OCI-LY7 (cell line): ENCODE measurements at regions not wholly inside any gene's neighbourhood (a gene's known extent, or its start where the extent isn't known, plus 50 kb on each side); places are given as distances from the start of the nearest gene placed in this dataset.

Source experiments
- BruUV-seq: library from RNA; stranded (reverse); fragments of 400-500 nt; replicated peaks from 2 replicates; lab custom pipeline; 2021; lab: Mats Ljungman, UMichigan
- CTCF ChIA-PET: fragments of 300-600 bp; sonication (Branson Sonifier 250); formaldehyde crosslinking; loops from one replicate; lab custom pipeline; 2022; ENCODE audit warnings: antibody characterized with exemption; ENCODE audit not compliant: unreplicated experiment; lab: Charles Lee
- POLR2A ChIA-PET: fragments of 300-600 bp; sonication (Branson Sonifier 250); formaldehyde crosslinking; loops from one replicate; lab custom pipeline; 2022; ENCODE audit warnings: antibody characterized with exemption; lab: Charles Lee
- DNase-seq: peaks from one replicate; pipeline ENCODE4 v3.0.0-alpha.2; 2015; ENCODE audit warnings: low spot score
- H2AFZ ChIP-seq: fragments of 200-600 bp; sonication (generic), shearing (Covaris generic); 2 replicates; pipeline ENCODE4 v1.6.1; 2014; ENCODE audit warnings: mild to moderate bottlenecking, antibody characterized with exemption, low read length, moderate library complexity
- H3K27ac ChIP-seq: fragments of 200-600 bp; sonication (generic); 2 replicates; pipeline ENCODE4 v1.5.1; 2014; ENCODE audit warnings: mixed run types, low read depth, mild to moderate bottlenecking, moderate library complexity, low read length, inconsistent platforms; ENCODE audit not compliant: poor library complexity, severe bottlenecking
- H3K36me3 ChIP-seq: fragments of 200-600 bp; sonication (generic); 2 replicates; pipeline ENCODE4 v1.6.1; 2014; ENCODE audit warnings: mild to moderate bottlenecking, antibody characterized with exemption, low read length, moderate library complexity, mixed read lengths; ENCODE audit not compliant: insufficient read depth
- H3K4me1 ChIP-seq: fragments of 200-600 bp; sonication (generic); 2 replicates; pipeline ENCODE4 v1.5.1; 2014; ENCODE audit warnings: mild to moderate bottlenecking, low read length; ENCODE audit not compliant: insufficient read depth, poor library complexity, severe bottlenecking
- H3K4me2 ChIP-seq: fragments of 200-600 bp; sonication (generic); 2 replicates; pipeline ENCODE4 v1.6.1; 2014; ENCODE audit warnings: mild to moderate bottlenecking, low read length
- H3K4me3 ChIP-seq: fragments of 200-600 bp; sonication (generic); 2 replicates; pipeline ENCODE4 v1.5.1; 2014; ENCODE audit warnings: mild to moderate bottlenecking, low read depth, low read length; ENCODE audit not compliant: poor library complexity, severe bottlenecking
- H3K79me2 ChIP-seq: fragments of 200-600 bp; sonication (generic); 2 replicates; pipeline ENCODE4 v1.6.1; 2016; ENCODE audit warnings: low read depth, mild to moderate bottlenecking, low read length, moderate library complexity, mixed read lengths; ENCODE audit not compliant: insufficient read depth
- H3K9me2 ChIP-seq: fragments of 200-600 bp; sonication (generic); 2 replicates; pipeline ENCODE4 v1.6.1; 2016; ENCODE audit warnings: mild to moderate bottlenecking, low read length, mixed read lengths; ENCODE audit not compliant: insufficient read depth
- H3K9me3 ChIP-seq: fragments of 200-600 bp; sonication (generic); 2 replicates; pipeline ENCODE4 v1.6.1; 2014; ENCODE audit warnings: mild to moderate bottlenecking, mixed run types, low read length, mixed read lengths
- H4K20me1 ChIP-seq: fragments of 200-600 bp; sonication (generic); 2 replicates; pipeline ENCODE4 v1.6.1; 2014; ENCODE audit warnings: mild to moderate bottlenecking, antibody characterized with exemption, low read length, moderate library complexity, mixed read lengths; ENCODE audit not compliant: insufficient read depth
- EZH2phosphoT487 ChIP-seq: fragments of 200-600 bp; sonication (generic); IDR thresholded peaks from 2 replicates; pipeline ENCODE4 v1.6.1; 2018; ENCODE audit warnings: low read depth, borderline replicate concordance, mild to moderate bottlenecking, mixed run types, antibody characterized with exemption, low read length, moderate library complexity, mixed read lengths
- intact Hi-C: fragments of 100-400 bp; cut with micrococcal nuclease; formaldehyde crosslinking; loops from one replicate; pipeline ENCODE4 v1.10.0; 2022; ENCODE audit not compliant: unreplicated experiment
- TF ChIP-seq, protein P1 (sequence below): fragments of 200-600 bp; sonication (generic); conservative IDR thresholded peaks from 2 replicates; pipeline ENCODE4 v1.5.1; 2014; ENCODE audit warnings: mild to moderate bottlenecking, antibody characterized with exemption, low read length, moderate library complexity, mixed read lengths

DNA sequence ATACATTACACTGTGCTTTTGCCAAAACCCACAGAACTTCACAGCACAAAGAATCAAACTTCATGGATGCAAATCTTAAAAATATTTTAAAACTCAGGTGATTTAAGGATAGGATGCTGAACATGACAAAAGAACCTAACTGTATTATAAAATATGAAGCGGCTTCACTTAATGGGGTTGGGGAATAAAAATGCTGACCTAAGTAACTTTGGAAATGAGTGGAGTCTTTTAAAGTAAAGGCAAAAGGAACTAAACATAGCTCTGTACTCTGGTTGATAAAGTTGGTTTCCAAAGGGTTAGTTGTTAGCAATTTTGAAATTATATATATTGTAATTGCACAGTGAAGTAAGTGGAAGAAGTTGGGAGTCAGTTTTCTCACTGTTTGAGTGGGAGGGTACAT, 111.5 kb upstream of the SYT1 start:
- H3K36me3 ChIP-seq: no peaks in the 10 kb centered on the region
- TF ChIP-seq EZH2phosphoT487: no peak
- TF ChIP-seq, protein P1, sequence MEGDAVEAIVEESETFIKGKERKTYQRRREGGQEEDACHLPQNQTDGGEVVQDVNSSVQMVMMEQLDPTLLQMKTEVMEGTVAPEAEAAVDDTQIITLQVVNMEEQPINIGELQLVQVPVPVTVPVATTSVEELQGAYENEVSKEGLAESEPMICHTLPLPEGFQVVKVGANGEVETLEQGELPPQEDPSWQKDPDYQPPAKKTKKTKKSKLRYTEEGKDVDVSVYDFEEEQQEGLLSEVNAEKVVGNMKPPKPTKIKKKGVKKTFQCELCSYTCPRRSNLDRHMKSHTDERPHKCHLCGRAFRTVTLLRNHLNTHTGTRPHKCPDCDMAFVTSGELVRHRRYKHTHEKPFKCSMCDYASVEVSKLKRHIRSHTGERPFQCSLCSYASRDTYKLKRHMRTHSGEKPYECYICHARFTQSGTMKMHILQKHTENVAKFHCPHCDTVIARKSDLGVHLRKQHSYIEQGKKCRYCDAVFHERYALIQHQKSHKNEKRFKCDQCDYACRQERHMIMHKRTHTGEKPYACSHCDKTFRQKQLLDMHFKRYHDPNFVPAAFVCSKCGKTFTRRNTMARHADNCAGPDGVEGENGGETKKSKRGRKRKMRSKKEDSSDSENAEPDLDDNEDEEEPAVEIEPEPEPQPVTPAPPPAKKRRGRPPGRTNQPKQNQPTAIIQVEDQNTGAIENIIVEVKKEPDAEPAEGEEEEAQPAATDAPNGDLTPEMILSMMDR: no peak
- no peak for DNase-seq
- no peaks in the 10 kb centered on the region for H3K9me3 ChIP-seq
- no peaks in the 10 kb centered on the region for H3K79me2 ChIP-seq
- H2AFZ ChIP-seq: no peak overlapping the region
- no peaks in the 10 kb centered on the region; the same call in 1 of the 2 replicates for H3K9me2 ChIP-seq
- H4K20me1 ChIP-seq: no peaks in the 10 kb centered on the region
- no TSS peak for BruUV-seq
- intact Hi-C loops: no loop called here
- no peak overlapping the region for H3K27ac ChIP-seq
- no peak overlapping the region for H3K4me3 ChIP-seq
- no peak overlapping the region for H3K4me2 ChIP-seq
- ChIA-PET CTCF (no interaction called here), POLR2A (no interaction called here)
- no peaks in the 10 kb centered on the region for H3K4me1 ChIP-seq

DNA sequence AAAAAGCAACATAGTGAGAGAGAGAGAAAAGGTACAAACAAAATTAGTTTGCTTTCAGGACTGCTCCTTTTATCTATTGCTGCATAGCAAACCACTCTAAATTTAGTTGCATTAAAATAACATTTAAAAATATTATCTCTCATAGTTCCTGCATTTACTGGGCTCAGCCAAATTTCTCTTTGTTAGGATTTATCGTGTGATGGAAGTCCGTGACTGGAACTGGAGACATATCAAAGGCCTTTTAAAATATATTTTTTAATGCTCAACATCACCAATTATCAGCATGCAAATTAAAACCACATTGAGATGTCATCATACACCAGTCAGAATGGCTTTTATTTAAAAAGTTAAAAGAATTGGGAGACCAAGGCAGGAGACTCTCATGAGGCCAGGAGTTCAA, 107.6 kb upstream of the SYT1 start:
- Histone ChIP-seq H4K20me1 (no peaks in the 10 kb centered on the region), H3K36me3 (no peaks in the 10 kb centered on the region), H3K4me3 (no peak overlapping the region), H3K9me3 (no peaks in the 10 kb centered on the region), H3K4me1 (no peaks in the 10 kb centered on the region), H3K27ac (no peak overlapping the region), H3K79me2 (no peaks in the 10 kb centered on the region), H2AFZ (no peak overlapping the region), H3K9me2 (no peaks in the 10 kb centered on the region), H3K4me2 (no peak overlapping the region)
- CTCF ChIA-PET: no interaction called here
- BruUV-seq: no TSS peak
- TF ChIP-seq EZH2phosphoT487: no peak
- TF ChIP-seq, protein P1: no peak
- POLR2A ChIA-PET: interaction anchor here (0.6 kb wide), 1 partner anchor 1614 kb away, joined by 3 read pairs; no protein-coding TSS in a partner anchor
- no peak for DNase-seq
- intact Hi-C loops: no loop called here

DNA sequence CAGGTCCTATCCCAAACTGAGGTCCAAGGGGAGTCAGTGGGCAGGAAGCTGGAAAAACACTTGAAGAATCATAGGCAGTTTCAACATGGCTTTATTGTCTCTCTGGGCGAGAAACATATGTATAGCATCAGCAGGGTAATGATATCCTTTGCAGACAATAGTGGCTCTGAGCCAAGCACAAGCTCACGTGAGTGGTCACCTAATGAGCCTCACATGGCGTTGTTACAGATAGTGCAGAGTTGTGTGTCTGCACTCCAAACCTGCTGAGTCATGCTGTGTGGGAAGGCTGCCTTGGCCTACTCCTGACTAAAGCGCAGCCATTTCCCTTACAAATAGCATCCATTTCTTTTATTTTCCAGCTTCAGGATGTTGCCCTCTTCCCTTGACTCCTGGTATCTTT, 105.2 kb upstream of the SYT1 start:
- Histone ChIP-seq H3K36me3 (no peaks in the 10 kb centered on the region), H3K9me3 (no peaks in the 10 kb centered on the region), H2AFZ (no peak overlapping the region), H4K20me1 (no peaks in the 10 kb centered on the region), H3K79me2 (no peaks in the 10 kb centered on the region), H3K4me3 (no peak overlapping the region), H3K4me2 (no peak overlapping the region), H3K27ac (no peak overlapping the region), H3K4me1 (no peaks in the 10 kb centered on the region), H3K9me2 (no peaks in the 10 kb centered on the region)
- intact Hi-C loops: no loop called here
- ChIA-PET POLR2A (no interaction called here), CTCF (no interaction called here)
- TF ChIP-seq, protein P1: no peak
- no peak for TF ChIP-seq EZH2phosphoT487
- DNase-seq: no peak
- BruUV-seq: no TSS peak
